Adipocyte (in vitro differentiated cells): ENCODE measurements at regions not wholly inside any gene's neighbourhood (a gene's known extent, or its start where the extent isn't known, plus 50 kb on each side); places are given as distances from the start of the nearest gene placed in this dataset.
"Not testable (repeated sequence)": the region's sequence is repeated elsewhere in the genome, so short reads cannot be mapped to it uniquely, and the experiment has no call there.

Experiments used
- DNase-seq: peaks from one replicate; pipeline ENCODE4 v3.0.0-alpha.2; 2015; ENCODE audit warnings: low read depth
- H3K27me3 ChIP-seq: replicated peaks from 2 replicates; pipeline ENCODE4 v1.7.0; 2013; ENCODE audit warnings: mild to moderate bottlenecking, low read length, moderate library complexity; ENCODE audit not compliant: control insufficient read depth, insufficient read depth
- H3K36me3 ChIP-seq: 2 replicates; pipeline ENCODE4 v1.7.0; 2013; ENCODE audit warnings: low read length, mild to moderate bottlenecking, moderate library complexity; ENCODE audit not compliant: control insufficient read depth, insufficient read depth, severe bottlenecking
- H3K4me1 ChIP-seq: 2 replicates; pipeline ENCODE4 v1.7.0; 2013; ENCODE audit warnings: mild to moderate bottlenecking, low read length, moderate library complexity; ENCODE audit not compliant: control insufficient read depth, insufficient read depth
- H3K4me3 ChIP-seq: 2 replicates; pipeline ENCODE4 v1.7.0; 2013; ENCODE audit warnings: mild to moderate bottlenecking, low read length, moderate library complexity
- H3K9ac ChIP-seq: 2 replicates; pipeline ENCODE4 v1.7.0; 2013; ENCODE audit warnings: mild to moderate bottlenecking, low read length, moderate library complexity
- H3K9me3 ChIP-seq: 2 replicates; pipeline ENCODE4 v1.7.0; 2013; ENCODE audit warnings: mild to moderate bottlenecking, low read length, moderate library complexity; ENCODE audit not compliant: control insufficient read depth

DNA sequence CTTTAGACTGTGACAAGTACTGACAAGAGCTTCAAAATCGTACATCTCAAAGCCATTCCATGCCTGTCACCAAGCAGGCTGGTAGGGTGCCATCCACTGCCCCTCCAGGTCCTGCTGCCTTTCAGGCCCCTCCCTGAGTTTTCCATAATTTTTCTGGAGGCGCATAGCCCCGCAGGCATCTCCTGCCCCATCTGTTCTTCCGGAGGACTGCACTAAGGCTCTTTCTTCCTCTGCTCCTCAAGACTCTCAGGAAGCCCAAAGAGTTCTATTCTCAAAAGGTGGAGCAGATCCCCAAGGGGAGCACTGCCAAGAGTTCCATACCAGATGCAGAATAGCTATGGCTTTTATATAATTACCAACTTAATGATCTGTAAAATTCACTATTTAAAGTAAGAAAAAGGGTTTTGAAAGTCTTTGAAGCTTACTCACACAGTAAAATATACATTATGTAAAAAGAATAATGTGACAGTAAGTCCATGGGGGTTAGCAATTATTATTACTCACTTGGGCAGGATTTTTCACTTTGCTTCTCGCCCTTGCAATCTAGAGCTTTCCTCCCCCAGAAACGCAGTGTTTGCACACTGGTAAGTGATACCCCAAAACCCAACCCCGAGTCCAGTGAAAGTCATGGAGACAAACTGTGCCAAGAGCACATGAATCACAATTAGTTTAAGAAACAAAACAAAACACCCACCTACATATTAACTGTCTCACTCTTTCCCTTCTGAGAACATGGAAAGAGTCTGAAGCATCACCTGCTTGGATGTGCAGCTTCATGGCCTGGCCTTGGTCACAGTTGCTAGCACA lies 114.1 kb upstream of the DAPK1 start:
- Histone ChIP-seq H3K27me3 (no peaks in the 10 kb centered on the region), H3K36me3 (no peaks in the 10 kb centered on the region), H3K9me3 (no peaks in the 10 kb centered on the region), H3K4me1 (peaks cover 27% of the 10 kb centered on the region), H3K4me3 (peak overlapping the region; percentile 43), H3K9ac (peak overlapping the region; percentile 39)
- DNase-seq = no peak

DNA sequence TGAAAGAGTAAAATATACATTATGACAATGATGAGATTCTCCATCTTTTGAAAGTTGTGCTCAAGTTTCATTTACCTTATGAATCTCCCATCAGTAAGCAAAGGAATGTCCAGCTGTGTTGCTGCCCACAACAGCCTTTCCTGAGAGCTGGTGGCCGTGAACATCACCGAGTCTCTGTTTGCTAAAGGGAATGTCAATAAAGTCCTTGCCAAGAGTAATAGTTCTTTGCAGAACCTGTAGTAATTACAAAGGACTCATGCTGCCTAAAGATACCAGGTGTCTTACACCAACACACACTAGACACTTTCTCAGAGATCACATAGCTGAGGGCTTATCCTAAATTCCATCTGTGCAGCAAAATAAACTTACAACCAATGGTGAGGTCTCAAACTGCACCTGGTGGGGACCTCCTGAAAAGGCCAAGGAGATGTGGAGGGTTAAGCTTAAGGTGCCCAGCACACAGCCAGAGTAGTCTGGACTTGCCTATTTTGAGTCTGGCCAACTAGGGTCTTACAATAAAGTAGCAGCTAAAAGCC lies 111.1 kb upstream of the DAPK1 start:
- H3K9ac ChIP-seq = no peak overlapping the region
- H3K27me3 ChIP-seq = no peaks in the 10 kb centered on the region
- no peak overlapping the region for H3K4me3 ChIP-seq
- H3K9me3 ChIP-seq = no peaks in the 10 kb centered on the region
- H3K4me1 ChIP-seq = peaks cover 24% of the 10 kb centered on the region
- no peak for DNase-seq
- H3K36me3 ChIP-seq = no peaks in the 10 kb centered on the region

DNA sequence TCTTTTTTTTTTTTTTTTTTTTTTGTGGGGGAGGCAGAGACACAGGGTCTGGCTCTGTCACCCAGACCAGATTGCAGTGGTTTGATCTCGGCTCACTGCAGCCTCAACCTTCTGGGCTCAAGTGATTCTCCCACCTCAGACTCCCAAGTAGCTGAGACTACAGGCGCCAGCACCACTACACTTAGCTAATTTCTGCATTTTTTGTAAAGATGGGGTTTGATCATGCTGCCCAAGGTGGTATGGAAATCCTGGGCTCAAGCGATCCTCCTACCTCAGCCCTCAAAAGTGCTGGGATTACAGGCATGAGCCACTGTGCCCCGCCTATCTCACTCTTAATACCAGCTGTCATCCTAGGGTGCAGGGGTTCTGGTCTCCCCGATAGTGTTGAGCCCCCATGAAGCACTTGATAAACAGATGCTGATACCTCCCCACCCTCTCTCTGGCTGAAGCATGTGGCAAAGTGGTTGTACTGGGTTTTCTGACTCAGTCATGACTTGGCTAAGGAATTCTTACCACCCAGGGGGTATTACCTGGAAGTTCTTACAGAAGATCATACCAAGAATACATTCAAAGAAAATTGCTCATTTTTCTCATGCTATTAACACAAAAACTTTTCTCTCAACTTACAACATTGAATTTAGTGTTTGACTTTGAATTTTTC lies 110.2 kb upstream of the DAPK1 start:
- H3K9ac ChIP-seq = no peak overlapping the region
- H3K36me3 ChIP-seq = no peaks in the 10 kb centered on the region
- DNase-seq = no peak
- no peaks in the 10 kb centered on the region for H3K9me3 ChIP-seq
- H3K27me3 ChIP-seq = no peaks in the 10 kb centered on the region
- peaks cover 14% of the 10 kb centered on the region for H3K4me1 ChIP-seq
- no peak overlapping the region for H3K4me3 ChIP-seq

DNA sequence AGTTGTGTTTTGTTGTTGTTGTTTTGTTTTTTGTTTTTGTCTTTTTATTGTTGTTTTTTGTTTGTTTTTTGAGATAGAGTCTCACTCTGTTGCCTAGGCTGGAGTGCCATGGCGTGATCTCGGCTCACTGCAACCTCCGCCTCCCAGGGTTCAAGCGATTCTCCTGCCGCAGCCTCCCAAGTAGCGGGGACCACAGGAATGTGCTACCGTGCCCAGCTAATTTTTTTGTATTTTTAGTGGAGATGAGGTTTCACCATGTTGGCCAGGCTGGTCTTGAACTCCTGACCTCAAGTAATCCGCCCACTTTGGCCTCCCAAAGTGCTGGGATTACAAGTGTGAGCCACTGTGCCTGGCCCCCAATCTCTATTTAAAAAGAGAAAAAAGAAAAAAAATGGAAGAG lies 109.0 kb upstream of the DAPK1 start:
- H3K4me3 ChIP-seq, DNase-seq, H3K36me3 ChIP-seq, H3K27me3 ChIP-seq, H3K9ac ChIP-seq, H3K9me3 ChIP-seq, H3K4me1 ChIP-seq: not testable (repeated sequence)

DNA sequence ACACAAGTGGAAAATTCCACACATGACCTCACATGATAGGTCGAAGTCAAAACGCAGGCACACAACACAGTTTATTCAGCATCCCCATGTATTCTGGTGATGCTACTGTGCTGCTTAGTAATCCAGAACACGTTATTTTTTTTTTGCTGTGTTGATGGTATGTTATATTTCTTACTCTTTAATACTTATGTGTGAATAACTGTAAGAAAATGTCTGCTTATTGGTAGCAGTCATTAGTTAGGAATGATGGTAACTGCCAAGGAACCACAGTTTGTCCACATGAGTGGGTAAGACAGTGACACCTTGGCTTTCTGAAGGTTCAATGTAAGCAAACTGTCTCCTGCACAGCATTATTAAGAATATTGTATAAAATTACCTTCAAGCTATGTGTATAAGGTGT lies 107.7 kb upstream of the DAPK1 start:
- H3K9ac ChIP-seq = no peak overlapping the region

DNA sequence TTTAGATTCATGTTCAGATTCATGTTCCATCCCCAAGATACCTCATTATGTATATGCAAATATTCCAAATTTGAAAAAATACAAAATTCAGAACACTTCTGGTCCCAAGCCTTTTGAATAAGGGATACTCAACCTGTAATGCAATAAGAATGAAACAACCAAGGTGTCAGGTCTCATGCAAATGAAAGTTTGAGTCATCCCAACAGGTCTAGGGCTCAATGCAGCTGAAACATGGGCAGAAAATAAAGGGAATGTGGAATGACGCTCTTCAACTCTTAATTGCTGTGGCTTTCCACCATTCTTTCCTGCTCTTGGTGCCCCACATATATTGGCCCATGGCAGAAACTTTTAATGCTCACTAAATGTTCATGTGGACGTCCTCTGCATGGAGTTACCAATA lies 107.3 kb upstream of the DAPK1 start:
- no peak overlapping the region for H3K4me3 ChIP-seq
- no peaks in the 10 kb centered on the region for H3K27me3 ChIP-seq
- no peak overlapping the region for H3K9ac ChIP-seq
- no peaks in the 10 kb centered on the region for H3K4me1 ChIP-seq
- H3K9me3 ChIP-seq = peaks cover 3% of the 10 kb centered on the region
- no peak for DNase-seq
- H3K36me3 ChIP-seq = no peaks in the 10 kb centered on the region

More for the DNA sequence above, 107.7 kb upstream of the DAPK1 start:
- no peaks in the 10 kb centered on the region for H3K4me1 ChIP-seq
- no peak for DNase-seq
- H3K27me3 ChIP-seq = no peaks in the 10 kb centered on the region
- H3K4me3 ChIP-seq = no peak overlapping the region
- peaks cover 3% of the 10 kb centered on the region for H3K9me3 ChIP-seq
- no peaks in the 10 kb centered on the region for H3K36me3 ChIP-seq

DNA sequence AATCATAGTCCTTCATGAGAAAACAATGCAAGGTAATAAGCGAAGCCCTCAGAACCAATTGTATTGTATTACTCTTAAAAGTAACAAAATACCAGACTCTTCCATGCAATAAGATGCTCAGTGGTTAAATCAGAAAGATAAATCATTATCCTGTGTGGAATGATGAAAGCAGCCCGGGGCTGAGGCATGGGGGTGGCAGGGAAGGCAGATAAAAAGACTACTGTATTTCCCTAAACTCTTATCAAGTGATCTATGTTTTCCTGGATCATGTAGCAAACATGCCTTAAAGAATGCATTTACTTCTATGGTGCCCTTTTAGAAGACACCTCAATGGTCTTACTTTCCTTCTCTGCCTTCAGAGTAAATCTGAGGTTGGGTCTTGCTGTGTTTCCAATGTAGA lies 105.6 kb upstream of the DAPK1 start:
- peaks cover 3% of the 10 kb centered on the region for H3K9me3 ChIP-seq
- no peak overlapping the region for H3K9ac ChIP-seq
- H3K4me3 ChIP-seq = no peak overlapping the region
- H3K36me3 ChIP-seq = no peaks in the 10 kb centered on the region
- no peak for DNase-seq
- no peaks in the 10 kb centered on the region for H3K4me1 ChIP-seq
- no peaks in the 10 kb centered on the region for H3K27me3 ChIP-seq

DNA sequence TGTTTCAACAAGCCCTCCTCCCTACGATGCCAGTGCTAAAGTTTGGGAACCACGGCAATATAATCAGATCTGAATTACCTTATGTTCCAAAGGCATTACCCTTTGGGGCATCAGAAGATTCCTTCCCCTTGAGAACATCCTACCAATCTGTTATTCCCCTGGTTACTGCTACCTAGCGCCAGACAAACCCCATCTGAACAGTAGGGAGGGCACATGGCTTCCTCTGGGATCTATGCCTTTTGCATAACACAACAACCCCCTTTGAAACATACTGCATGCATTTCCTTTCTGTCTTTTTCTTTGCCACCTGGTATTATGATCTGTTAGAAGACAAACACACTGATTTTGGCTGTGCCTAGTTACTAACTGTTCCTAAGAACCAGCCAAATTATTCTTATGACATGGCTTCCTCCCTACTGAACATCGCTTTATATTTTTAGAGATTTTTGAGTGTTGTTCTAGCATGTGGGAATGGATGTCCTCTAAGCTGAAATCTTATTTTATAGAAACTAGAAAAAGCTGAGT lies 103.9 kb upstream of the DAPK1 start:
- H3K9me3 ChIP-seq = peaks cover 3% of the 10 kb centered on the region
- H3K4me1 ChIP-seq = no peaks in the 10 kb centered on the region
- H3K4me3 ChIP-seq = no peak overlapping the region
- H3K27me3 ChIP-seq = no peaks in the 10 kb centered on the region
- no peak overlapping the region for H3K9ac ChIP-seq
- no peaks in the 10 kb centered on the region for H3K36me3 ChIP-seq
- DNase-seq = no peak

DNA sequence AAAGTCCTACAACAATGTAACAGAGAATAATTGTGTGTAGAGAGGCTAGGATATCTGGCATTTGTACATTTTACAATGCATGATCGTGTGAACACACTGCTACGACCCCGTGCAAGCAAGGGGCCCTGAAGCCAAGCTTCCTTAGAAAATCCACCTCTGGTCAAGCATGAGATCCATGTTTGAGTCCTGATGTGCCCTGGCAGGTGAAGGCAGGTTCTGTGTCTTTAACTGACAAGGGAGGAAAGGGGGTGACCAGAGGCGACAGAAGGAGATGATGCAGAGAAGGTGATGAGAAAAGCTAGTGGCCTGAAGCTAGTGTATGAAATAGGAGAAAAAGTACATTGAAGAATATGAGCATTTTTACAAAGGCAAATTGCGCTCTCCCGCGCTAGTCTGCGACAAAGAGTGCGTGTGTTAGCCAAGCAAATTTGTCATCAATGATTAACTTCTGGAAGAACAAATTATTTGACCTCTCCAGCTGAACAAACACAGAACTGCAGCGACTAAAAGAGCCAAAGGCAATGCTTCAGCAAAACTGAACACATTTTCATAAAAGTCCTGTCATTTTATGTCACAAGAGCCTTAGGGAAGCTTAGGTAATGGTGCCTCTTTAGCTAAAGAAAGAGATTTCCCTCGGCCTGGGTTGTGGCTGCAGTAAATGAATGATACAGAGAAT lies 101.7 kb upstream of the DAPK1 start:
- Histone ChIP-seq H3K9me3 (peaks cover 3% of the 10 kb centered on the region), H3K27me3 (no peaks in the 10 kb centered on the region), H3K4me3 (no peak overlapping the region), H3K9ac (no peak overlapping the region), H3K4me1 (no peaks in the 10 kb centered on the region), H3K36me3 (no peaks in the 10 kb centered on the region)
- DNase-seq = no peak

DNA sequence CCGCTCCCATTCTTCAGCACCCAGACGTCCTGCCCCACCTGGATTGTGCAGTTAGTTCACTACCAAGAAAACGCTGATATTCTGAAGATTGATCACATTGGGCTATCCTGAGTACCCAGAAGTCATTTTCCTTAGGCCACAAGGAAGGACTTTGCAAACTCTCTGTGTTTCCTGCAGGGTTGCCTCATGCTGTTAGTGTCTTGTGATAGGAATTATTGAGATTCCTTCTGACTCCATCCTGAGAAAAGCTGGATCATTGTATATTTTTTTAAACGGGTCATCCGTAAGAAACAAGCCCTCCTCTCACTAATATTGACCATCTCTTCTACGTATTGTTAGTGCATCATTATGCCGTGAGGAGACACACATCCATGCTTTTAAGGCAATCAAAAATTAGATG lies 96.0 kb upstream of the DAPK1 start:
- Histone ChIP-seq H3K27me3 (no peaks in the 10 kb centered on the region), H3K4me1 (peaks cover 15% of the 10 kb centered on the region), H3K9me3 (no peaks in the 10 kb centered on the region), H3K9ac (no peak overlapping the region), H3K4me3 (no peak overlapping the region), H3K36me3 (no peaks in the 10 kb centered on the region)
- DNase-seq = no peak

DNA sequence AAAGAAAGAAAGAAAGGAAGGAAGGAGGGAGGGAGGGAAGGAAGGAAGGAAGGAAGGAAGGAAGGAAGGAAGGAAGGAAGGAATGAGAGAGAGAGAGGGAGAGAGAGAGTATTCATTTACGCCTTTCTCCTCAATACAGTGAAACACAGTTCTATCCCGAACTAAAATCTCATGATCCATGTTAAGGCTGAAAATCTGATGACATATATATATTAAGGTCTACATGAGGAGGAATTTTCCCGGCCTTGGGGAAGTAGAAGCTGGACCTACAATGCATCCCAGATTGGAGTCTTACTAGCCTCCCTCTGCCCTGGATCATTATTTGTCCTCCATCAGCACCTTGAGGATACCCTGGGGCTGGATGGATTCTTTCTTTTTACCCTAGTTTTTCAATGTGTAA lies 95.1 kb upstream of the DAPK1 start:
- Histone ChIP-seq H3K4me1 (peaks cover 16% of the 10 kb centered on the region), H3K9ac (no peak overlapping the region), H3K36me3 (no peaks in the 10 kb centered on the region), H3K27me3 (no peaks in the 10 kb centered on the region), H3K9me3 (no peaks in the 10 kb centered on the region), H3K4me3 (no peak overlapping the region)
- DNase-seq = no peak
